Peyer's patch (tissue), 4 donors: ENCODE measurements at regions not wholly inside any gene's neighbourhood (a gene's known extent, or its start where the extent isn't known, plus 50 kb on each side); places are given as distances from the start of the nearest gene placed in this dataset.

Experiments
- DNase-seq, 3 donors: peaks; one replicate each; pipeline ENCODE4 v3.0.0-alpha.2; 2017 to 2019
- H3K27ac ChIP-seq, 4 donors: fragments of 200-600 bp; sonication (generic); one replicate each; pipeline ENCODE4 v1.5.1; 2016 to 2019
- H3K27me3 ChIP-seq, 2 donors: fragments of 200-600 bp; sonication (generic); one replicate each; pipeline ENCODE4 v1.5.1; 2019
- H3K36me3 ChIP-seq, 3 donors: fragments of 200-600 bp; sonication (generic); one replicate each; pipeline ENCODE4 v1.5.1; 2016 to 2019
- H3K4me1 ChIP-seq, 4 donors: fragments of 200-600 bp; sonication (generic); one replicate each; pipeline ENCODE4 v1.5.1; 2016 to 2019
- H3K4me3 ChIP-seq, 4 donors: fragments of 200-600 bp; sonication (generic); 1 replicate in 3 of 4; 2 replicates in 1 of 4; pipeline ENCODE4 v1.5.1; 2016 to 2019; ENCODE audit warnings: mild to moderate bottlenecking in 1 of 4
- H3K9me3 ChIP-seq, 4 donors: fragments of 200-600 bp; sonication (generic); one replicate each; pipeline ENCODE4 v1.5.1; 2016 to 2019; ENCODE audit warnings: mild to moderate bottlenecking in 1 of 4
- POLR2A ChIP-seq, 2 donors: fragments of 450-650 bp; IDR thresholded peaks; one replicate each; pipeline ENCODE4 v1.5.1; 2017; ENCODE audit warnings: antibody characterized with exemption in 2 of 2, mild to moderate bottlenecking in 2 of 2, moderate library complexity in 2 of 2
- TF ChIP-seq, protein P1 (sequence below), 6 experiments: fragments of 450-650 bp in 4 of 6; fragments of 200-600 bp in 2 of 6; sonication (generic) in 1 of 6; IDR thresholded peaks; one replicate each; pipeline ENCODE4 v1.5.1; 2017 to 2019; ENCODE audit warnings: antibody characterized with exemption in 6 of 6, mild to moderate bottlenecking in 3 of 6, moderate library complexity in 1 of 6

- Histone ChIP-seq H3K27ac (no peak overlapping the region), H3K27me3 (no peaks in the 10 kb centered on the region), H3K4me3 (no peak overlapping the region), H3K36me3 (no peaks in the 10 kb centered on the region), H3K9me3 (no peaks in the 10 kb centered on the region), H3K4me1 (no peaks in the 10 kb centered on the region)
- DNase-seq: no peak
- no peak for TF ChIP-seq POLR2A (IDR thresholded peaks at IDR 0.05)
- TF ChIP-seq, protein P1, sequence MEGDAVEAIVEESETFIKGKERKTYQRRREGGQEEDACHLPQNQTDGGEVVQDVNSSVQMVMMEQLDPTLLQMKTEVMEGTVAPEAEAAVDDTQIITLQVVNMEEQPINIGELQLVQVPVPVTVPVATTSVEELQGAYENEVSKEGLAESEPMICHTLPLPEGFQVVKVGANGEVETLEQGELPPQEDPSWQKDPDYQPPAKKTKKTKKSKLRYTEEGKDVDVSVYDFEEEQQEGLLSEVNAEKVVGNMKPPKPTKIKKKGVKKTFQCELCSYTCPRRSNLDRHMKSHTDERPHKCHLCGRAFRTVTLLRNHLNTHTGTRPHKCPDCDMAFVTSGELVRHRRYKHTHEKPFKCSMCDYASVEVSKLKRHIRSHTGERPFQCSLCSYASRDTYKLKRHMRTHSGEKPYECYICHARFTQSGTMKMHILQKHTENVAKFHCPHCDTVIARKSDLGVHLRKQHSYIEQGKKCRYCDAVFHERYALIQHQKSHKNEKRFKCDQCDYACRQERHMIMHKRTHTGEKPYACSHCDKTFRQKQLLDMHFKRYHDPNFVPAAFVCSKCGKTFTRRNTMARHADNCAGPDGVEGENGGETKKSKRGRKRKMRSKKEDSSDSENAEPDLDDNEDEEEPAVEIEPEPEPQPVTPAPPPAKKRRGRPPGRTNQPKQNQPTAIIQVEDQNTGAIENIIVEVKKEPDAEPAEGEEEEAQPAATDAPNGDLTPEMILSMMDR (IDR thresholded peaks at IDR 0.05): no peak
Measured at GRCh38 chr2:22403748-22404147, 981.2 kb upstream of the KLHL29 start.

GRCh38 chr2:22406625-22407024, 978.4 kb upstream of the KLHL29 start:
- Histone ChIP-seq H3K27ac (no peak overlapping the region), H3K9me3 (no peaks in the 10 kb centered on the region), H3K4me1 (no peaks in the 10 kb centered on the region), H3K4me3 (no peak overlapping the region), H3K27me3 (no peaks in the 10 kb centered on the region), H3K36me3 (no peaks in the 10 kb centered on the region)
- no peak for DNase-seq
- TF ChIP-seq, protein P1 (IDR thresholded peaks at IDR 0.05): no peak
- no peak for TF ChIP-seq POLR2A (IDR thresholded peaks at IDR 0.05)

- no peak for DNase-seq
- H3K27me3 ChIP-seq: no peaks in the 10 kb centered on the region
- H3K9me3 ChIP-seq: peaks cover 0 to 2% (median 0%) of the 10 kb centered on the region in 4 donors
- TF ChIP-seq, protein P1 (IDR thresholded peaks at IDR 0.05): no peak
- TF ChIP-seq POLR2A (IDR thresholded peaks at IDR 0.05): no peak
- H3K4me3 ChIP-seq: no peak overlapping the region
- no peaks in the 10 kb centered on the region for H3K4me1 ChIP-seq
- no peaks in the 10 kb centered on the region for H3K36me3 ChIP-seq
- H3K27ac ChIP-seq: no peak overlapping the region
Measured at GRCh38 chr2:22420076-22420475, 964.9 kb upstream of the KLHL29 start.

DNA sequence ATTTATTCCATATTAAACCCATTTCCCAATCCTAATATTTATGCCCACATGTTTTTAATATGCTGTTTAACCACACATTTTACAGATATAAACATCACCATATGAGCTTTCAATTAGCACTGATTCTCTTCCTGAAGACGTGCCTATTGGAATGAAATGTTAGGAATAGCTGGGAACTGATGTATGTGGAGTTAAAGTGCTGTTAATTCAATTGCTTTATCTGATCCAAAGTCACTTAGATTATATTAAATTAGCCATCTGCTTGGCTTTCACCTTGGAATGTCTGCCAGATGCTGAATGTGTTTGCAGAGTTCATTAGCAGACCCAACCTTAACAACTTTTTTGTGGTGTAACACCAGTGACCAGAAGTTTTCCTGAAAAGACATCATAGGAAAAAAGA, 942.9 kb upstream of the KLHL29 start:
- H3K27me3 ChIP-seq: no peaks in the 10 kb centered on the region
- H3K36me3 ChIP-seq: no peaks in the 10 kb centered on the region
- TF ChIP-seq, protein P1 (IDR thresholded peaks at IDR 0.05): no peak
- no peak for TF ChIP-seq POLR2A (IDR thresholded peaks at IDR 0.05)
- H3K9me3 ChIP-seq: no peaks in the 10 kb centered on the region
- H3K4me1 ChIP-seq: no peaks in the 10 kb centered on the region
- H3K4me3 ChIP-seq: no peak overlapping the region
- DNase-seq: no peak
- H3K27ac ChIP-seq: no peak overlapping the region

- TF ChIP-seq POLR2A (IDR thresholded peaks at IDR 0.05): no peak
- TF ChIP-seq, protein P1 (IDR thresholded peaks at IDR 0.05): no peak
- Histone ChIP-seq H3K9me3 (no peaks in the 10 kb centered on the region), H3K4me1 (no peaks in the 10 kb centered on the region), H3K27ac (no peak overlapping the region), H3K36me3 (no peaks in the 10 kb centered on the region), H3K4me3 (no peak overlapping the region), H3K27me3 (no peaks in the 10 kb centered on the region)
- DNase-seq: no peak
Measured at GRCh38 chr2:22444281-22444680, 940.7 kb upstream of the KLHL29 start.

DNA sequence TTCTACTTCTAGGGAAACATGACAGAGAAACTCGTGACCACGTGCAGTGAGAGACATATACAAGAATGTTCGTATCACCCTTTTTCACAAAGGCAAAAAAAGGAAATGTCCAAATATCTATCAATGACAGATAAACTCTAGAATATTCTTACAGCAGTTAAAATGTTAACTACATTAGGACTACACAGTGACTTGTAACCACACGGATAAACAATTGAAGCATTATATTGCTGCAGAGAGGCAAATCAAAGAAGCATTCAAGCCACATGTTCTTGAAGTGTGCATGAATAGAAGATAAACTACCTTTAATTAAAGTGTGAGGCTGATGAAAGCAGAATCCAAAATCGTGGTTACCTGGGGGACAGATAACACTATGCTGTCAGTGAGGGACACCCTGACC, 935.3 kb upstream of the KLHL29 start:
- no peaks in the 10 kb centered on the region for H3K9me3 ChIP-seq
- no peak overlapping the region for H3K27ac ChIP-seq
- no peaks in the 10 kb centered on the region for H3K27me3 ChIP-seq
- H3K36me3 ChIP-seq: no peaks in the 10 kb centered on the region
- no peak for DNase-seq
- TF ChIP-seq POLR2A (IDR thresholded peaks at IDR 0.05): no peak
- TF ChIP-seq, protein P1 (IDR thresholded peaks at IDR 0.05): no peak
- H3K4me1 ChIP-seq: no peaks in the 10 kb centered on the region
- H3K4me3 ChIP-seq: no peak overlapping the region
